Type B pancreatic cell (in vitro differentiated cells): ENCODE measurements at regions not wholly inside any gene's neighbourhood (a gene's known extent, or its start where the extent isn't known, plus 50 kb on each side); places are given as distances from the start of the nearest gene placed in this dataset.

Experiments used
- DNase-seq: peaks from one replicate; pipeline ENCODE4 v3.0.0; 2021; ENCODE audit warnings: mixed read lengths; ENCODE audit not compliant: unreplicated experiment; ENCODE audit errors: extremely low spot score
- H3K27ac Mint-ChIP-seq: 2 replicates; pipeline ENCODE4 v1.8.0; 2021; ENCODE audit warnings: mild to moderate bottlenecking, mixed read lengths
- H3K27me3 Mint-ChIP-seq: 2 replicates; pipeline ENCODE4 v1.8.0; 2021; ENCODE audit warnings: mixed read lengths
- H3K36me3 Mint-ChIP-seq: 2 replicates; pipeline ENCODE4 v1.8.0; 2021; ENCODE audit warnings: mixed read lengths
- H3K4me1 Mint-ChIP-seq: one replicate; pipeline ENCODE4 v1.8.0; 2021; ENCODE audit warnings: mixed read lengths; ENCODE audit not compliant: unreplicated experiment
- H3K4me3 Mint-ChIP-seq: 2 replicates; pipeline ENCODE4 v1.8.0; 2021; ENCODE audit warnings: mild to moderate bottlenecking, mixed read lengths
- H3K9me3 Mint-ChIP-seq: 2 replicates; pipeline ENCODE4 v1.8.0; 2021; ENCODE audit warnings: mixed read lengths
- TF ChIP-seq, protein P1 (sequence below): fragments of 200-600 bp; sonication (generic); conservative IDR thresholded peaks from 2 replicates; pipeline ENCODE4 v1.5.0; 2021; ENCODE audit warnings: antibody characterized with exemption, mild to moderate bottlenecking

DNA sequence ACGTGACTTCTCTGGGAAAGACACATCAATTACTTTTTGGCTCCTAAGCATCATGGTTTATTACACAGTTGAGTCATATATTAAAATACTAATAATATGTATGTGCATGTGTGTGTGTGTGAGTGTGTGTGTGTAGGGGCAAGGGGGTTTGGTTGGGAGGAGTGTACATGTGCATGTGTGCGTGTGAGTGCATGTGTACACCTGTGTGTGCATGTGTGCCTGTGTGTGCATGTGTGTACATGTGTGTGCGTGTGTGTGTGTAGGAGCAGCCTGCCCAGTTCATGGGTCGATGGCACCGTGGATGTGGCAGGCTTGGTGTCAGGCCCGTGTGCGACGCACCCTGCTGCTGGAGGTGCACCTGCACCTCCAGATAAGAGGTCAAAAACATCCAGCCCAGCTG lies 99.0 kb upstream of the SNTG2 start:
- Mint-ChIP-seq H3K27ac (no peak overlapping the region), H3K4me3 (no peak overlapping the region), H3K4me1 (peaks cover 5% of the 10 kb centered on the region), H3K36me3 (no peaks in the 10 kb centered on the region), H3K27me3 (peaks cover 6% of the 10 kb centered on the region), H3K9me3 (no peaks in the 10 kb centered on the region)
- TF ChIP-seq, protein P1, sequence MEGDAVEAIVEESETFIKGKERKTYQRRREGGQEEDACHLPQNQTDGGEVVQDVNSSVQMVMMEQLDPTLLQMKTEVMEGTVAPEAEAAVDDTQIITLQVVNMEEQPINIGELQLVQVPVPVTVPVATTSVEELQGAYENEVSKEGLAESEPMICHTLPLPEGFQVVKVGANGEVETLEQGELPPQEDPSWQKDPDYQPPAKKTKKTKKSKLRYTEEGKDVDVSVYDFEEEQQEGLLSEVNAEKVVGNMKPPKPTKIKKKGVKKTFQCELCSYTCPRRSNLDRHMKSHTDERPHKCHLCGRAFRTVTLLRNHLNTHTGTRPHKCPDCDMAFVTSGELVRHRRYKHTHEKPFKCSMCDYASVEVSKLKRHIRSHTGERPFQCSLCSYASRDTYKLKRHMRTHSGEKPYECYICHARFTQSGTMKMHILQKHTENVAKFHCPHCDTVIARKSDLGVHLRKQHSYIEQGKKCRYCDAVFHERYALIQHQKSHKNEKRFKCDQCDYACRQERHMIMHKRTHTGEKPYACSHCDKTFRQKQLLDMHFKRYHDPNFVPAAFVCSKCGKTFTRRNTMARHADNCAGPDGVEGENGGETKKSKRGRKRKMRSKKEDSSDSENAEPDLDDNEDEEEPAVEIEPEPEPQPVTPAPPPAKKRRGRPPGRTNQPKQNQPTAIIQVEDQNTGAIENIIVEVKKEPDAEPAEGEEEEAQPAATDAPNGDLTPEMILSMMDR = no peak
- DNase-seq = no peak

DNA sequence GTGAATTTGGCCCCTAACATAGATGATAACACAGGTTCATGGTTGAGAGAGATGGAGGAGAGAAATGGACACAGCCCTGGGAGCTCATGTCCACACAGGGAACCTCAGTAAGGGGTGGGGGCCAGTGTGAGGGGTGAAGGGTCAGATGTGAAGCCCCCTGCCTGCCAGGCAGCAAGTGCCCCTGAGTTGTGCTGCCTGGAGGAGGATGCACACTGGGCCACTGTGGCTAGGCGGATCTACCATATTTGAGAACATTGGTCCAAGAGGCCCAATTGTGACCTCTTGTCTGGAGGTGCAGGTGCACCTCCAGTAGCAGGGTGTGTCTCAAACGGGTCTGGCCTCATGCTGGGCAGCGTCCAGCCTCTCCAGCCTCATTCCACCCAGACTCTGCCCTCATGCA lies 99.6 kb upstream of the SNTG2 start:
- Mint-ChIP-seq H3K4me3 (no peak overlapping the region), H3K27ac (no peak overlapping the region), H3K36me3 (no peaks in the 10 kb centered on the region), H3K4me1 (no peaks in the 10 kb centered on the region), H3K9me3 (no peaks in the 10 kb centered on the region), H3K27me3 (peaks cover 6% of the 10 kb centered on the region)
- TF ChIP-seq, protein P1 = no peak
- DNase-seq = no peak

DNA sequence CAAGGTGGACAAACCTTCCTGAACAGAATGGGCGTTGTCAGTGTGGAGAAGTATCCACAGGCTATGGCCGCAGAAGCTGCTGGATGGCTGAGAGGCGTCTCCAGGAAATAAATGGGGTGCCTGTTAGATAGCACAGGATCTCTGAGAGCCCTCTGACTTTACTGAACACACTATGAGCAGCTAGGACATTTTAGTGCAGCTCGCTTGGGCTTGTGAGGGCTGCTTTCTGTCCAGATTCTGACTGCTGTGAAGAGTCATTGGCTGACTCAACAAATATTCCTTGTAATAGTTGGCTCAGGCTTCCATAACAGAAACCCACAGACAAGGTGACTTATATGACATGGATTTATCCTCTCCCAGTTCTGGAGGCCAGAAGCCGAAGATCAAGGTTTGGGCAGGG lies 100.2 kb upstream of the SNTG2 start:
- Mint-ChIP-seq H3K27ac (no peak overlapping the region), H3K4me3 (no peak overlapping the region), H3K9me3 (no peaks in the 10 kb centered on the region), H3K27me3 (peaks cover 6% of the 10 kb centered on the region), H3K4me1 (no peaks in the 10 kb centered on the region), H3K36me3 (no peaks in the 10 kb centered on the region)
- TF ChIP-seq, protein P1 = no peak
- DNase-seq = no peak

DNA sequence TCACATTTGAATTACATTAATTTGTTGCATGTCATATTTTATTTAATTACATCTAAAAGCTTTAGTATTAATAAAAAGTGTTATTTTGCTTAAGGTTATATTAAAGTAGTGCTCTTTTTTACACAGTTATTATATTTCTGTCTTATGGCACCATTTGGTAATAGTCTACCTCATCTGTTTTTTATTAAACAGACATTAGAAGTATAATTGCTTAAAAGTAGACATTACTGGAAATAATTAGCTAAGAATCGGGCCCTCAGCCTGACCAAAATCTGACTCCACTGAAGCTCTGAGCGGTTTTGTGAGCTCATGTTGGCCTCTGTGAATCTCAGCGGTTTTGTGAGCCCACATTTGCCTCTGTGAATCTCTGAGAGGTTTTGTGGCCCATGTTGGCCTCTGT lies 102.5 kb upstream of the SNTG2 start:
- H3K4me1 Mint-ChIP-seq = no peaks in the 10 kb centered on the region
- no peaks in the 10 kb centered on the region for H3K36me3 Mint-ChIP-seq
- no peak overlapping the region for H3K27ac Mint-ChIP-seq
- H3K27me3 Mint-ChIP-seq = peaks cover 4% of the 10 kb centered on the region
- H3K9me3 Mint-ChIP-seq = no peaks in the 10 kb centered on the region
- H3K4me3 Mint-ChIP-seq = no peak overlapping the region
- TF ChIP-seq, protein P1 = no peak
- DNase-seq = no peak

DNA sequence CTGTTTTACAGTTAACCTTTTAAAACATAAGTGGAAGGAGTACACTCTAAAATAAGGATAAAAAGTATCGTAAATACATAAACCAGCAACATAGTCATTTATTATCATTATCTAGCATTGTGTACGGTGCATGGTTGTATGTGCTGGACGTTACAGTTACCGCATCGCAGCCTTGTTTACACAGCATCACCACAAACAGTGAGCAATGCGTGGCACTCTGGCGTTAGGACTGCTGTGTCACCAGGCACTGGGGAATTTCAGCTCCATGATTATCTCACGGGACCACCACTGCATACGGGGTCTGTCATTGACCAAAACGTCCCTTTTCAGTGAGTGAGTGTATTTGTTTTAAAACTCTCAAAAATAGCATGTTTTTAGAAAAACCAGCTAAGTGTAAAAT lies 103.0 kb upstream of the SNTG2 start:
- Mint-ChIP-seq H3K27me3 (peaks cover 4% of the 10 kb centered on the region), H3K9me3 (no peaks in the 10 kb centered on the region), H3K27ac (no peak overlapping the region), H3K4me1 (no peaks in the 10 kb centered on the region), H3K4me3 (no peak overlapping the region), H3K36me3 (no peaks in the 10 kb centered on the region)
- TF ChIP-seq, protein P1 = no peak
- no peak for DNase-seq

DNA sequence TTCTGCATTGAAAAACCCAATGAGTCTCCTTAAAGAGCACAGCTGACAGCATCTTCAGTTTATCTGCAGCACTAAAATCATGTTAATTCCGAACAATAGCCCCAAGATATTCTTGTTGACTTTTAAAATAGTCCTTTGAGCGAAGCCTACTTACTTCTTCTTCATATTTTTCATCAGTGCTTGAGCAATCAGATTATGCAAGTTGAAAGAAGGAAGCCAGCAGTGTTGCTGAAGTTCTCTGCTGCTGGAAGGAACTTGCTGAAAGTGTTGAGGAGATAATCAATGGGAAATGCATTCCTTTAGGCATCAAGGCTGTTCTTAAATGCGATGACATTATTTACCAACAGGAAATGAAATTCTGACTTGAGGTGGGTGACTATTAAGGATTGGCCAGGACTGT lies 105.9 kb upstream of the SNTG2 start:
- no peak for DNase-seq
- TF ChIP-seq, protein P1 = no peak
- Mint-ChIP-seq H3K27me3 (peaks cover 4% of the 10 kb centered on the region), H3K4me3 (no peak overlapping the region), H3K27ac (no peak overlapping the region), H3K4me1 (no peaks in the 10 kb centered on the region), H3K36me3 (no peaks in the 10 kb centered on the region), H3K9me3 (no peaks in the 10 kb centered on the region)
